ENCODE measurements at regions not wholly inside any gene's neighbourhood (a gene's known extent, or its start where the extent isn't known, plus 50 kb on each side); places are given as distances from the start of the nearest gene placed in this dataset.

DNA sequence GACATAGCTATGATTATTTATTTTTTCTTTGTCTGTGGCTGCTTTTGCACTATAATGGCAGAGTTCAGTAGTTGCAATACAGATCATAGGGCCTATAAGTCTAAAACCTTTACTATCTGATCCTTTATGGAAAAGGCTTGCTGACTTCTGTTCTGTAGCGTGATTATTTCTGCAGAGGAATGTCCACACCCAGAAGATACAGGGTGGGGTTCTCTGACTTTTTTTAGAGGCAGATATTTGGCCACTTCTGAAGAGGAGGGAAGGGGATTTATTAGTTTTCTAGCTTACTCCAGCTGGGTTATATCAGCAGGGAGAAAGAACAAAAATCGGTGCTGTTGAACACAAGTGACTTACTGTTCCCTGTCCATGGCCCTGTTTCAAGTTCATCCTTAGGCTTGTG, 97.6 kb downstream of the RPE65 start:
- Histone ChIP-seq H3K27me3 (ENCODE audit: control insufficient read depth, extremely low read depth, insufficient read depth, low read length) (no peaks in the 10 kb centered on the region), H3K4me2 (ENCODE audit: control insufficient read depth, extremely low read depth, insufficient read depth, low read depth, low read length) (no peak overlapping the region), H3K36me3 (ENCODE audit: control insufficient read depth in 2 of 2, extremely low read depth in 1 of 2, insufficient read depth in 2 of 2, low read length in 2 of 2) (no peaks in the 10 kb centered on the region), H3K9me3 (ENCODE audit: control insufficient read depth, low read depth, low read length) (no peaks in the 10 kb centered on the region), H3K4me3 (ENCODE audit: control insufficient read depth in 2 of 3, extremely low read depth in 1 of 3, insufficient read depth in 2 of 3, low read depth in 1 of 3, low read length in 3 of 3) (no peak overlapping the region), H3K9me1 (ENCODE audit: control insufficient read depth, extremely low read depth, insufficient read depth, low read length) (no peaks in the 10 kb centered on the region), H2AFZ (ENCODE audit: control insufficient read depth, low read length) (no peak overlapping the region), H4K20me1 (ENCODE audit: control insufficient read depth, extremely low read depth, insufficient read depth, low read length) (no peaks in the 10 kb centered on the region), H3K79me2 (ENCODE audit: control insufficient read depth, insufficient read depth, low read length) (no peaks in the 10 kb centered on the region), H3K27ac (ENCODE audit: control insufficient read depth, insufficient read depth, low read length) (no peak overlapping the region), H3K9ac (ENCODE audit: control insufficient read depth, extremely low read depth, insufficient read depth, low read length) (no peak overlapping the region), H3K4me1 (ENCODE audit: control insufficient read depth, extremely low read depth, insufficient read depth, low read length) (no peaks in the 10 kb centered on the region)
- DNase-seq (ENCODE audit: low read depth, low spot score) (no peak), FAIRE-seq (no peak)
- dilution Hi-C loops (cut with MboI; ENCODE audit: extremely low pct_ligation_motif_present, low sequenced_read_pairs) = no loop called here
- no peak for TF ChIP-seq EZH2 (IDR thresholded peaks at IDR 0.05; ENCODE audit: low read length)
- TF ChIP-seq, protein P1, sequence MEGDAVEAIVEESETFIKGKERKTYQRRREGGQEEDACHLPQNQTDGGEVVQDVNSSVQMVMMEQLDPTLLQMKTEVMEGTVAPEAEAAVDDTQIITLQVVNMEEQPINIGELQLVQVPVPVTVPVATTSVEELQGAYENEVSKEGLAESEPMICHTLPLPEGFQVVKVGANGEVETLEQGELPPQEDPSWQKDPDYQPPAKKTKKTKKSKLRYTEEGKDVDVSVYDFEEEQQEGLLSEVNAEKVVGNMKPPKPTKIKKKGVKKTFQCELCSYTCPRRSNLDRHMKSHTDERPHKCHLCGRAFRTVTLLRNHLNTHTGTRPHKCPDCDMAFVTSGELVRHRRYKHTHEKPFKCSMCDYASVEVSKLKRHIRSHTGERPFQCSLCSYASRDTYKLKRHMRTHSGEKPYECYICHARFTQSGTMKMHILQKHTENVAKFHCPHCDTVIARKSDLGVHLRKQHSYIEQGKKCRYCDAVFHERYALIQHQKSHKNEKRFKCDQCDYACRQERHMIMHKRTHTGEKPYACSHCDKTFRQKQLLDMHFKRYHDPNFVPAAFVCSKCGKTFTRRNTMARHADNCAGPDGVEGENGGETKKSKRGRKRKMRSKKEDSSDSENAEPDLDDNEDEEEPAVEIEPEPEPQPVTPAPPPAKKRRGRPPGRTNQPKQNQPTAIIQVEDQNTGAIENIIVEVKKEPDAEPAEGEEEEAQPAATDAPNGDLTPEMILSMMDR (optimal IDR thresholded peaks at IDR 0.05 in 1 of 3, IDR thresholded peaks at IDR 0.05 in 1 of 3, conservative IDR thresholded peaks at IDR 0.05 in 1 of 3; ENCODE audit: extremely low read depth in 1 of 3, insufficient read depth in 2 of 3, low read length in 3 of 3) = no peak

DNA sequence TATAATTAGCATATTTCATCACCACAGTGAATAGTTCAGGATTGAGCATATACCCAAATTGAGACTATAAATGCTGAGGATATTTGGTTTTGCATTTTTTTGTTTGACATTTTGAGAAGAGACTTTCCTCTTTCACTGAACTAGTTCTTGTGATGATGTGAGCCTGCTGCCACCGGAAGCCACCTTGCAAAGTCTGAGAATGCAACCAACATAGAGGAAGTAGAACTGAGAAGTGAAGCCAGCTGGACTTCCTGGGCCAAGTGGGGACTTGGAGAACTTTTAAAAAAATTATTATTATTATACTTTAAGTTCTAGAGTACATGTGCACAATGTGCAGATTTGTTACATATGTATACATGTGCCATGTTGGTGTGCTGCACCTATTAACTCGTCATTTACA, 102.3 kb downstream of the RPE65 start:
- DNase-seq (ENCODE audit: low read depth, low spot score) (no peak), FAIRE-seq (no peak)
- Histone ChIP-seq H3K27me3 (ENCODE audit: control insufficient read depth, extremely low read depth, insufficient read depth, low read length) (no peaks in the 10 kb centered on the region), H3K4me1 (ENCODE audit: control insufficient read depth, extremely low read depth, insufficient read depth, low read length) (no peaks in the 10 kb centered on the region), H3K4me2 (ENCODE audit: control insufficient read depth, extremely low read depth, insufficient read depth, low read depth, low read length) (no peak overlapping the region), H3K9me1 (ENCODE audit: control insufficient read depth, extremely low read depth, insufficient read depth, low read length) (no peaks in the 10 kb centered on the region), H3K9ac (ENCODE audit: control insufficient read depth, extremely low read depth, insufficient read depth, low read length) (no peak overlapping the region), H3K36me3 (ENCODE audit: control insufficient read depth in 2 of 2, extremely low read depth in 1 of 2, insufficient read depth in 2 of 2, low read length in 2 of 2) (no peaks in the 10 kb centered on the region), H3K27ac (ENCODE audit: control insufficient read depth, insufficient read depth, low read length) (no peak overlapping the region), H3K79me2 (ENCODE audit: control insufficient read depth, insufficient read depth, low read length) (no peaks in the 10 kb centered on the region), H3K4me3 (ENCODE audit: control insufficient read depth in 2 of 3, extremely low read depth in 1 of 3, insufficient read depth in 2 of 3, low read depth in 1 of 3, low read length in 3 of 3) (no peak overlapping the region), H2AFZ (ENCODE audit: control insufficient read depth, low read length) (no peak overlapping the region), H4K20me1 (ENCODE audit: control insufficient read depth, extremely low read depth, insufficient read depth, low read length) (no peaks in the 10 kb centered on the region), H3K9me3 (ENCODE audit: control insufficient read depth, low read depth, low read length) (no peaks in the 10 kb centered on the region)
- no peak for TF ChIP-seq EZH2 (IDR thresholded peaks at IDR 0.05; ENCODE audit: low read length)
- TF ChIP-seq, protein P1 (optimal IDR thresholded peaks at IDR 0.05 in 1 of 3, IDR thresholded peaks at IDR 0.05 in 1 of 3, conservative IDR thresholded peaks at IDR 0.05 in 1 of 3; ENCODE audit: extremely low read depth in 1 of 3, insufficient read depth in 2 of 3, low read length in 3 of 3) = no peak
- dilution Hi-C loops (cut with MboI; ENCODE audit: extremely low pct_ligation_motif_present, low sequenced_read_pairs) = loop anchor here (25.0 kb wide), 1 partner anchor 210 kb away; no protein-coding TSS in a partner anchor
